HEK293 (cell line): ENCODE measurements at regions not wholly inside any gene's neighbourhood (a gene's known extent, or its start where the extent isn't known, plus 50 kb on each side); places are given as distances from the start of the nearest gene placed in this dataset.

Experiments used
- CTCF ChIA-PET: fragments of 350-600 bp; formaldehyde crosslinking; extraction: SDS; loops from one replicate; lab custom pipeline; 2021; ENCODE audit warnings: antibody characterized with exemption; lab: Yijun Ruan, JAX
- POLR2A ChIA-PET: fragments of 300-600 bp; formaldehyde crosslinking; extraction: SDS; loops from one replicate; lab custom pipeline; 2020; ENCODE audit warnings: antibody characterized with exemption, inconsistent platforms; lab: Yijun Ruan, JAX
- H3K27ac ChIP-seq: fragments of 200-500 bp; sonication (Bioruptor generic); 2 replicates; pipeline ENCODE4 v1.5.1; 2014; ENCODE audit warnings: low read depth, low read length, control low read depth, inconsistent platforms; ENCODE audit errors: extremely low read depth
- H3K36me3 ChIP-seq, 2 experiments: fragments of 200-500 bp in 1 of 2; sonication (Bioruptor generic) in 1 of 2; 1 replicate in 1 of 2; 2 replicates in 1 of 2; pipeline ENCODE4 v1.5.1; 2014 to 2017; ENCODE audit warnings: inconsistent platforms in 2 of 2, low read length in 2 of 2; ENCODE audit not compliant: control insufficient read depth in 2 of 2, insufficient read depth in 1 of 2
- H3K4me1 ChIP-seq: fragments of 200-500 bp; sonication (Bioruptor generic); 2 replicates; pipeline ENCODE4 v1.5.1; 2014; ENCODE audit warnings: mild to moderate bottlenecking, low read length, inconsistent platforms; ENCODE audit not compliant: control insufficient read depth, insufficient read depth
- H3K4me3 ChIP-seq: 2 replicates; pipeline ENCODE4 v1.5.1; 2011; ENCODE audit warnings: low read depth, mild to moderate bottlenecking, control low read depth, low read length, moderate library complexity
- H3K9me3 ChIP-seq: fragments of 200-500 bp; sonication (Bioruptor generic); 2 replicates; pipeline ENCODE4 v1.5.1; 2014; ENCODE audit warnings: low read depth, low read length, inconsistent platforms; ENCODE audit not compliant: control insufficient read depth, insufficient read depth
- GLI2 ChIP-seq: fragments of 450-650 bp; formaldehyde crosslinking; IDR thresholded peaks from 2 replicates; pipeline ENCODE4; 2017; ENCODE audit warnings: missing biosample characterization, missing genetic modification characterization, low read depth, borderline replicate concordance
- GLIS2 ChIP-seq: fragments of 450-650 bp; formaldehyde crosslinking; IDR thresholded peaks from 2 replicates; pipeline ENCODE4 v1.5.1; 2016; ENCODE audit warnings: missing biosample characterization, missing genetic modification characterization
- INSM2 ChIP-seq: fragments of 450-650 bp; formaldehyde crosslinking; IDR thresholded peaks from 2 replicates; pipeline ENCODE4 v1.5.1; 2016; ENCODE audit warnings: missing biosample characterization, missing genetic modification characterization
- KLF16 ChIP-seq: fragments of 450-650 bp; formaldehyde crosslinking; IDR thresholded peaks from 2 replicates; pipeline ENCODE4 v1.5.1; 2017; ENCODE audit warnings: missing biosample characterization, missing genetic modification characterization
- KLF7 ChIP-seq: fragments of 450-650 bp; formaldehyde crosslinking; IDR thresholded peaks from 2 replicates; pipeline ENCODE4 v1.5.1; 2016; ENCODE audit warnings: missing biosample characterization, missing genetic modification characterization, borderline replicate concordance
- MEIS1 ChIP-seq: sonication (generic); formaldehyde crosslinking; IDR thresholded peaks from 2 replicates; pipeline ENCODE4 v1.8.1; 2022; ENCODE audit warnings: missing genetic modification reagents, mild to moderate bottlenecking, borderline replicate concordance
- ZBTB26 ChIP-seq: fragments of 450-650 bp; formaldehyde crosslinking; optimal IDR thresholded peaks from 2 replicates; pipeline ENCODE3; 2016; ENCODE audit warnings: missing biosample characterization, mild to moderate bottlenecking, missing genetic modification characterization
- ZFHX2 ChIP-seq: fragments of 450-650 bp; formaldehyde crosslinking; conservative IDR thresholded peaks from 2 replicates; pipeline ENCODE4 v1.5.1; 2016; ENCODE audit warnings: missing biosample characterization, missing genetic modification characterization
- ZIC2 ChIP-seq: fragments of 450-650 bp; formaldehyde crosslinking; IDR thresholded peaks from 2 replicates; pipeline ENCODE4 v1.5.1; 2016; ENCODE audit warnings: missing biosample characterization, missing genetic modification characterization
- ZNF10 ChIP-seq: fragments of 450-650 bp; formaldehyde crosslinking; IDR thresholded peaks from 2 replicates; pipeline ENCODE4 v1.5.1; 2017; ENCODE audit warnings: missing biosample characterization, missing genetic modification characterization
- ZNF133 ChIP-seq: fragments of 450-650 bp; formaldehyde crosslinking; IDR thresholded peaks from 2 replicates; pipeline ENCODE4 v1.5.1; 2016; ENCODE audit warnings: missing biosample characterization, missing genetic modification characterization
- ZNF404 ChIP-seq: fragments of 450-650 bp; formaldehyde crosslinking; IDR thresholded peaks from 2 replicates; pipeline ENCODE4 v1.5.1; 2017; ENCODE audit warnings: missing biosample characterization, missing genetic modification characterization
- ZNF416 ChIP-seq: fragments of 450-650 bp; formaldehyde crosslinking; IDR thresholded peaks from 2 replicates; pipeline ENCODE4 v1.5.1; 2016; ENCODE audit warnings: missing biosample characterization, missing genetic modification characterization
- ZNF529 ChIP-seq: fragments of 450-650 bp; formaldehyde crosslinking; IDR thresholded peaks from 2 replicates; pipeline ENCODE4 v1.5.1; 2017; ENCODE audit warnings: missing genetic modification characterization, missing biosample characterization; ENCODE audit not compliant: insufficient replicate concordance
- ZNF571 ChIP-seq: fragments of 450-650 bp; formaldehyde crosslinking; IDR thresholded peaks from 2 replicates; pipeline ENCODE4 v1.5.0; 2017; ENCODE audit warnings: missing biosample characterization, missing genetic modification characterization
- ZNF747 ChIP-seq: fragments of 450-650 bp; formaldehyde crosslinking; IDR thresholded peaks from 2 replicates; pipeline ENCODE4 v1.5.1; 2016; ENCODE audit warnings: missing biosample characterization, missing genetic modification characterization
- ZNF776 ChIP-seq: fragments of 450-650 bp; formaldehyde crosslinking; IDR thresholded peaks from 2 replicates; pipeline ENCODE4 v1.5.0; 2017; ENCODE audit warnings: missing biosample characterization, missing genetic modification characterization, borderline replicate concordance
- ZNF837 ChIP-seq: fragments of 450-650 bp; formaldehyde crosslinking; IDR thresholded peaks from 2 replicates; pipeline ENCODE4 v1.5.1; 2016; ENCODE audit warnings: missing biosample characterization, missing genetic modification characterization
- TF ChIP-seq, protein P1 (sequence below): fragments of 450-650 bp; formaldehyde crosslinking; IDR thresholded peaks from 2 replicates; pipeline ENCODE4 v1.5.1; 2016; ENCODE audit warnings: missing biosample characterization, missing genetic modification characterization, borderline replicate concordance
- TF ChIP-seq, protein P2 (sequence below): fragments of 450-650 bp; formaldehyde crosslinking; conservative IDR thresholded peaks from 2 replicates; pipeline ENCODE4 v1.5.1; 2016; ENCODE audit warnings: low read depth, missing biosample characterization, missing genetic modification characterization

GRCh38 chr12:28122756-28123155 lies 67.5 kb upstream of the CCDC91 start:
- Histone ChIP-seq H3K9me3 (no peaks in the 10 kb centered on the region), H3K36me3 (no peaks in the 10 kb centered on the region), H3K4me3 (no peak overlapping the region), H3K4me1 (no peaks in the 10 kb centered on the region), H3K27ac (no peak overlapping the region)
- POLR2A ChIA-PET, result no interaction called here
- no peak for TF ChIP-seq ZNF776 (tag by site-specific recombination)
- no peak for TF ChIP-seq ZBTB26
- TF ChIP-seq MEIS1, result no peak
- TF ChIP-seq, protein P1, sequence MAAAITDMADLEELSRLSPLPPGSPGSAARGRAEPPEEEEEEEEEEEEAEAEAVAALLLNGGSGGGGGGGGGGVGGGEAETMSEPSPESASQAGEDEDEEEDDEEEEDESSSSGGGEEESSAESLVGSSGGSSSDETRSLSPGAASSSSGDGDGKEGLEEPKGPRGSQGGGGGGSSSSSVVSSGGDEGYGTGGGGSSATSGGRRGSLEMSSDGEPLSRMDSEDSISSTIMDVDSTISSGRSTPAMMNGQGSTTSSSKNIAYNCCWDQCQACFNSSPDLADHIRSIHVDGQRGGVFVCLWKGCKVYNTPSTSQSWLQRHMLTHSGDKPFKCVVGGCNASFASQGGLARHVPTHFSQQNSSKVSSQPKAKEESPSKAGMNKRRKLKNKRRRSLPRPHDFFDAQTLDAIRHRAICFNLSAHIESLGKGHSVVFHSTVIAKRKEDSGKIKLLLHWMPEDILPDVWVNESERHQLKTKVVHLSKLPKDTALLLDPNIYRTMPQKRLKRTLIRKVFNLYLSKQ (tag by site-specific recombination), result no peak
- TF ChIP-seq ZNF747 (tag by site-specific recombination), result no peak
- TF ChIP-seq INSM2, result no peak
- no peak for TF ChIP-seq KLF7 (tag by site-specific recombination)
- TF ChIP-seq ZNF404 (tag by site-specific recombination), result no peak
- TF ChIP-seq ZNF10 (tag by site-specific recombination), result no peak
- no peak for TF ChIP-seq ZFHX2 (tag by site-specific recombination)
- TF ChIP-seq GLIS2 (tag by site-specific recombination), result no peak
- no peak for TF ChIP-seq KLF16 (tag by site-specific recombination)
- TF ChIP-seq ZNF529 (tag by site-specific recombination), result no peak
- no peak for TF ChIP-seq GLI2 (tag by site-specific recombination)
- no peak for TF ChIP-seq ZNF837 (tag by site-specific recombination)
- TF ChIP-seq ZNF133 (tag by site-specific recombination), result no peak
- no peak for TF ChIP-seq ZNF571 (tag by site-specific recombination)
- TF ChIP-seq, protein P2, sequence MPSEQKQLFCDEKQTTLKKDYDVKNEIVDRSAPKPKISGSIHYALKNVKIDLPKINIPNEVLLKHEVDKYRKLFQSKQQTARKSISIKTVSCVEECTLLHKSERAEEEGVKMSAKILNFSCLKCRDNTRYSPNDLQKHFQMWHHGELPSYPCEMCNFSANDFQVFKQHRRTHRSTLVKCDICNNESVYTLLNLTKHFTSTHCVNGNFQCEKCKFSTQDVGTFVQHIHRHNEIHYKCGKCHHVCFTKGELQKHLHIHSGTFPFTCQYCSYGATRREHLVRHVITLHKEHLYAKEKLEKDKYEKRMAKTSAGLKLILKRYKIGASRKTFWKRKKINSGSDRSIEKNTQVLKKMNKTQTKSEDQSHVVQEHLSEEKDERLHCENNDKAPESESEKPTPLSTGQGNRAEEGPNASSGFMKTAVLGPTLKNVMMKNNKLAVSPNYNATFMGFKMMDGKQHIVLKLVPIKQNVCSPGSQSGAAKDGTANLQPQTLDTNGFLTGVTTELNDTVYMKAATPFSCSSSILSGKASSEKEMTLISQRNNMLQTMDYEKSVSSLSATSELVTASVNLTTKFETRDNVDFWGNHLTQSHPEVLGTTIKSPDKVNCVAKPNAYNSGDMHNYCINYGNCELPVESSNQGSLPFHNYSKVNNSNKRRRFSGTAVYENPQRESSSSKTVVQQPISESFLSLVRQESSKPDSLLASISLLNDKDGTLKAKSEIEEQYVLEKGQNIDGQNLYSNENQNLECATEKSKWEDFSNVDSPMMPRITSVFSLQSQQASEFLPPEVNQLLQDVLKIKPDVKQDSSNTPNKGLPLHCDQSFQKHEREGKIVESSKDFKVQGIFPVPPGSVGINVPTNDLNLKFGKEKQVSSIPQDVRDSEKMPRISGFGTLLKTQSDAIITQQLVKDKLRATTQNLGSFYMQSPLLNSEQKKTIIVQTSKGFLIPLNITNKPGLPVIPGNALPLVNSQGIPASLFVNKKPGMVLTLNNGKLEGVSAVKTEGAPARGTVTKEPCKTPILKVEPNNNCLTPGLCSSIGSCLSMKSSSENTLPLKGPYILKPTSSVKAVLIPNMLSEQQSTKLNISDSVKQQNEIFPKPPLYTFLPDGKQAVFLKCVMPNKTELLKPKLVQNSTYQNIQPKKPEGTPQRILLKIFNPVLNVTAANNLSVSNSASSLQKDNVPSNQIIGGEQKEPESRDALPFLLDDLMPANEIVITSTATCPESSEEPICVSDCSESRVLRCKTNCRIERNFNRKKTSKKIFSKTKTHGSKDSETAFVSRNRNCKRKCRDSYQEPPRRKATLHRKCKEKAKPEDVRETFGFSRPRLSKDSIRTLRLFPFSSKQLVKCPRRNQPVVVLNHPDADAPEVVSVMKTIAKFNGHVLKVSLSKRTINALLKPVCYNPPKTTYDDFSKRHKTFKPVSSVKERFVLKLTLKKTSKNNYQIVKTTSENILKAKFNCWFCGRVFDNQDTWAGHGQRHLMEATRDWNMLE (tag by site-specific recombination), result no peak
- no peak for TF ChIP-seq ZIC2
- TF ChIP-seq ZNF416 (tag by site-specific recombination), result no peak
- CTCF ChIA-PET, result no interaction called here
